NB4 (cell line): ENCODE measurements at regions not wholly inside any gene's neighbourhood (a gene's known extent, or its start where the extent isn't known, plus 50 kb on each side); places are given as distances from the start of the nearest gene placed in this dataset.

Experiments
- MAX ChIP-seq: IDR thresholded peaks from 2 replicates; pipeline ENCODE4 v1.6.1; 2011; ENCODE audit warnings: low read depth, low read length
- MYC ChIP-seq: IDR thresholded peaks from 2 replicates; pipeline ENCODE4 v1.6.1; 2011; ENCODE audit warnings: low read depth, low read length
- POLR2A ChIP-seq: IDR thresholded peaks from 2 replicates; pipeline ENCODE4 v1.6.1; 2011; ENCODE audit warnings: mild to moderate bottlenecking; ENCODE audit not compliant: insufficient read length; ENCODE audit errors: extremely low read depth
- TF ChIP-seq, protein P1 (sequence below): IDR thresholded peaks from one replicate; pipeline ENCODE4 v1.5.1; 2012; ENCODE audit warnings: low read depth, low read length

- TF ChIP-seq, protein P1, sequence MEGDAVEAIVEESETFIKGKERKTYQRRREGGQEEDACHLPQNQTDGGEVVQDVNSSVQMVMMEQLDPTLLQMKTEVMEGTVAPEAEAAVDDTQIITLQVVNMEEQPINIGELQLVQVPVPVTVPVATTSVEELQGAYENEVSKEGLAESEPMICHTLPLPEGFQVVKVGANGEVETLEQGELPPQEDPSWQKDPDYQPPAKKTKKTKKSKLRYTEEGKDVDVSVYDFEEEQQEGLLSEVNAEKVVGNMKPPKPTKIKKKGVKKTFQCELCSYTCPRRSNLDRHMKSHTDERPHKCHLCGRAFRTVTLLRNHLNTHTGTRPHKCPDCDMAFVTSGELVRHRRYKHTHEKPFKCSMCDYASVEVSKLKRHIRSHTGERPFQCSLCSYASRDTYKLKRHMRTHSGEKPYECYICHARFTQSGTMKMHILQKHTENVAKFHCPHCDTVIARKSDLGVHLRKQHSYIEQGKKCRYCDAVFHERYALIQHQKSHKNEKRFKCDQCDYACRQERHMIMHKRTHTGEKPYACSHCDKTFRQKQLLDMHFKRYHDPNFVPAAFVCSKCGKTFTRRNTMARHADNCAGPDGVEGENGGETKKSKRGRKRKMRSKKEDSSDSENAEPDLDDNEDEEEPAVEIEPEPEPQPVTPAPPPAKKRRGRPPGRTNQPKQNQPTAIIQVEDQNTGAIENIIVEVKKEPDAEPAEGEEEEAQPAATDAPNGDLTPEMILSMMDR = no peak
- TF ChIP-seq POLR2A = no peak
- no peak for TF ChIP-seq MAX
- no peak for TF ChIP-seq MYC
Observed at GRCh38 chr2:67724261-67724660, 327.1 kb downstream of the ETAA1 start.
